K562 (cell line): ENCODE measurements at regions not wholly inside any gene's neighbourhood (a gene's known extent, or its start where the extent isn't known, plus 50 kb on each side); places are given as distances from the start of the nearest gene placed in this dataset.

ENCODE experiments used
- ARID3A ChIP-seq: IDR thresholded peaks from 2 replicates; pipeline ENCODE4 v1.6.1; 2012; ENCODE audit warnings: low read depth, low read length, improper control_type of control experiment, borderline replicate concordance
- CTCF ChIP-seq, 3 experiments: IDR thresholded peaks in 2 of 3; conservative IDR thresholded peaks in 1 of 3; 2 replicates each; pipeline ENCODE4 v1.5.1; 2011 to 2012; ENCODE audit warnings: low read length in 3 of 3, mild to moderate bottlenecking in 3 of 3, control low read depth in 2 of 3, improper control_type of control experiment in 1 of 3, inconsistent platforms in 1 of 3, low read depth in 1 of 3, mixed read lengths in 1 of 3, moderate library complexity in 1 of 3; ENCODE audit not compliant: insufficient read depth in 2 of 3
- E4F1 ChIP-seq: fragments of 250-450 bp; sonication (Bioruptor Pico); IDR thresholded peaks from 2 replicates; pipeline ENCODE4 v1.5.0; 2021; ENCODE audit warnings: mild to moderate bottlenecking, borderline replicate concordance
- HMGXB4 ChIP-seq: sonication (generic); formaldehyde crosslinking; IDR thresholded peaks from 2 replicates; pipeline ENCODE4 v1.8.1; 2023; ENCODE audit warnings: mild to moderate bottlenecking, missing genetic modification reagents
- NR1H2 ChIP-seq: sonication (generic); formaldehyde crosslinking; IDR thresholded peaks from 2 replicates; pipeline ENCODE4 v1.4.0; 2020; ENCODE audit warnings: mild to moderate bottlenecking, missing genetic modification reagents
- RERE ChIP-seq: sonication (generic); formaldehyde crosslinking; IDR thresholded peaks from 2 replicates; pipeline ENCODE4 v1.8.0; 2023; ENCODE audit warnings: missing genetic modification reagents, mild to moderate bottlenecking, borderline replicate concordance
- SLC30A9 ChIP-seq: fragments of 250-450 bp; sonication (Bioruptor Pico); IDR thresholded peaks from 2 replicates; pipeline ENCODE4 v1.8.0; 2022; ENCODE audit warnings: mild to moderate bottlenecking, moderate library complexity
- SMC3 ChIP-seq: conservative IDR thresholded peaks from 2 replicates; pipeline ENCODE4 v1.6.1; 2011; ENCODE audit warnings: low read depth, low read length, improper control_type of control experiment; ENCODE audit not compliant: insufficient read depth
- ZBTB1 ChIP-seq: sonication (generic); formaldehyde crosslinking; IDR thresholded peaks from 2 replicates; pipeline ENCODE4 v1.8.1; 2023; ENCODE audit warnings: missing genetic modification reagents, low read depth, mild to moderate bottlenecking, borderline replicate concordance
- ZFX ChIP-seq: sonication (generic); formaldehyde crosslinking; IDR thresholded peaks from 2 replicates; pipeline ENCODE4 v1.8.0; 2022; ENCODE audit warnings: mild to moderate bottlenecking, missing genetic modification reagents, moderate library complexity

- no peak for TF ChIP-seq ZBTB1 (CRISPR knock-in tag)
- TF ChIP-seq ARID3A, result no peak
- TF ChIP-seq ZFX, result no peak
- TF ChIP-seq HMGXB4, result no peak
- TF ChIP-seq CTCF (IDR thresholded peaks at IDR 0.05 in 2 of 3, conservative IDR thresholded peaks at IDR 0.05 in 1 of 3; ENCODE audit: insufficient read depth in 2 of 3, low read depth in 1 of 3, low read length in 3 of 3), result no peak
- no peak for TF ChIP-seq RERE
- TF ChIP-seq NR1H2, result no peak
- no peak for TF ChIP-seq E4F1 (CRISPR knock-in tag)
- no peak for TF ChIP-seq SLC30A9
- TF ChIP-seq SMC3, result no peak
Measured at GRCh38 chr2:31729065-31729439, 148.3 kb upstream of the SRD5A2 start.
